Activated naive CD8-positive, alpha-beta T cell treated with anti-CD3 and anti-CD28 coated beads, Interleukin-2, amount 10 ng/mL, durations not matched to agents 7 days and 5 days (primary cell): ENCODE measurements at regions not wholly inside any gene's neighbourhood (a gene's known extent, or its start where the extent isn't known, plus 50 kb on each side); places are given as distances from the start of the nearest gene placed in this dataset.

Experiments used
- ATAC-seq: fragments of 150-1000 bp; cut with Tn5 transposase; one replicate; pipeline ENCODE4 v1.10.0; 2021; ENCODE audit warnings: low read depth, moderate library complexity
- POLR2A ChIA-PET: fragments of 350-600 bp; sonication (Branson Sonifier 250); formaldehyde crosslinking; loops from one replicate; lab custom pipeline; 2021; ENCODE audit warnings: antibody characterized with exemption; lab: Charles Lee
- DNase-seq: peaks from one replicate; pipeline ENCODE4 v3.0.0; 2021
- H3K27ac Mint-ChIP-seq: one replicate; pipeline ENCODE4 v1.8.0; 2022; ENCODE audit warnings: mild to moderate bottlenecking, mixed read lengths
- H3K27me3 Mint-ChIP-seq: one replicate; pipeline ENCODE4 v1.8.0; 2022; ENCODE audit warnings: mild to moderate bottlenecking, moderate library complexity, mixed read lengths
- H3K36me3 Mint-ChIP-seq: one replicate; pipeline ENCODE4 v1.8.0; 2021; ENCODE audit warnings: mild to moderate bottlenecking, mixed read lengths
- H3K4me1 Mint-ChIP-seq: one replicate; pipeline ENCODE4 v1.8.0; 2021; ENCODE audit warnings: mixed read lengths
- H3K4me3 Mint-ChIP-seq: one replicate; pipeline ENCODE4 v1.8.0; 2022; ENCODE audit warnings: mild to moderate bottlenecking, moderate library complexity, mixed read lengths
- H3K9me3 Mint-ChIP-seq: one replicate; pipeline ENCODE4 v1.8.0; 2021; ENCODE audit warnings: mixed read lengths

DNA sequence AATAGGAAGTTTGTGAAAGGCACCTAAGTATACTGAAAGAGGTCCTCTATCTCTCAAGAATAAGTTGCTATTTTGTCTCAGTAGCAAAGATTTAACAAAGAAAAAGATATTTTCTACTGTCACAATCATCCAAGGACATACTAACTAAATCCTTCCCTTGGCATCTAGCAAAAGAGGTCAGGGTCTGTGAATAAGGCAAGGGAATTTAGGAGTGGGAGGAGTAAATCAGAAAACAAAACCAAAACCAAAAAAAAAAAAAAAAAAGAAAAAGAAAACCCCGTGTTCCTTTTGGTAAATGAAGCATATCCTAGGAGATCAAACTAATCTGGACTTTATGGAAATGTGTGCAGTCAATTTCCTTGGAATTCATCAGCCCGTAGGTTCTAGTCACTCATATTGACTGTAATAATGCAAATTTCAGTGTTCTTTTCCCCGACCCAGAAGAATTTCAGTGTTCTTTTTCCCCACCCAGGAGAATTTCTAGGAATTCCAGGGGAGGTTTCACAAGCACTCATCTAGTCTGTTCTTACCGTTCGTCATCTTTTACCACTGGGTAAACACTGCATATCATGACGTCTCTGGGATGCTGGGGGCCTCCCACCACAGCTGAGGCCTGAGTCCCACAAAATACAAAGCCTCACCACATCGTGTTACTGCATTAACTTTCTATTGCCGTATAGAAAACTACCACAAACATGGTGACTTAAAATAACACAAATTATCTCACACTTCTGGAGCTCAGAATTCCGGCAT, 113.8 kb upstream of the CCDC54 start:
- H3K4me3 Mint-ChIP-seq: peak overlapping the region; percentile 35
- ATAC-seq (no peak), DNase-seq (no peak)
- peaks cover 3% of the 10 kb centered on the region for H3K4me1 Mint-ChIP-seq
- no peaks in the 10 kb centered on the region for H3K9me3 Mint-ChIP-seq
- no peaks in the 10 kb centered on the region for H3K36me3 Mint-ChIP-seq
- POLR2A ChIA-PET: no interaction called here
- H3K27ac Mint-ChIP-seq: no peak overlapping the region
- peaks cover 16% of the 10 kb centered on the region for H3K27me3 Mint-ChIP-seq

DNA sequence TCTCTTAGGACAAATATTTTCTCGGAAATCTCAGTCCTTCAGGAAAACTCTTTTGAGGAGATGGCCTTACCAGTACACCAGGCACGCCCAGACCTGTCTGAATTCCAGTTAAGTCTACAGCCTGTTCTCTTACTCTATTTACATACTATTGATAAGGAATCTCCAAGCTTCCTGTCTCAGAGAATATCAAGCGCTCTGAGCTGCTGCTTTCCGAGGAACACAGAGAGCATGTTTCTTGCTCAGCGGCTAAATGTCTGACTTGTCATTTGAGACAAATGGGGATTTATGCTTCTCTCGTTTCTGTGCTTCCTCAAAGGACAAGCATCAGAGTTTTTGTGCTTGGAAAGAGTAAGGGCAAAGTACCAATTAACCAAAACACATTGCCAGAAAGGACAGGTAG, 112.4 kb upstream of the CCDC54 start:
- Mint-ChIP-seq H3K4me3 (no peak overlapping the region), H3K27ac (no peak overlapping the region), H3K36me3 (no peaks in the 10 kb centered on the region), H3K4me1 (peaks cover 7% of the 10 kb centered on the region), H3K27me3 (peaks cover 11% of the 10 kb centered on the region), H3K9me3 (no peaks in the 10 kb centered on the region)
- no peak for DNase-seq
- POLR2A ChIA-PET: no interaction called here
- no peak for ATAC-seq

DNA sequence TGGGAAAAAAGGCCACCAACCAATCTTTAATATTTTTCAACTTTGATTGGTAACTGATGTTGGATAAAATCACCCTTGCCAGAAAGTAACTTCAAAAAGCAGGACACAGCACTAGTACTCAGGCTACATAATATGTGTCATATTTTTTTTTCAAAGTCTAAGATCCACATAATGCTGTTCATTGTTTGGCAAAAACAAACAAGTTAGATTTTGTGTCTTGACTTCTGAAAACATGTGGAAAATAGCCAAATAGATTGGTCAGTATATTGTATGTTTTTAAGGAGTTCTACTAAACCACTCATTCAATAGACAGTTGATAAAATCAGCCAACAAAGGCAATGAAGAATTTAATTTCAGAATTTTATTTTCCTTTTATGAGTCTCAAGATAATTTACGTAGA, 111.7 kb upstream of the CCDC54 start:
- POLR2A ChIA-PET: no interaction called here
- no peaks in the 10 kb centered on the region for H3K36me3 Mint-ChIP-seq
- peaks cover 7% of the 10 kb centered on the region for H3K4me1 Mint-ChIP-seq
- ATAC-seq: no peak
- H3K27me3 Mint-ChIP-seq: peaks cover 7% of the 10 kb centered on the region
- no peak overlapping the region for H3K27ac Mint-ChIP-seq
- no peak overlapping the region for H3K4me3 Mint-ChIP-seq
- no peaks in the 10 kb centered on the region for H3K9me3 Mint-ChIP-seq
- DNase-seq: no peak

DNA sequence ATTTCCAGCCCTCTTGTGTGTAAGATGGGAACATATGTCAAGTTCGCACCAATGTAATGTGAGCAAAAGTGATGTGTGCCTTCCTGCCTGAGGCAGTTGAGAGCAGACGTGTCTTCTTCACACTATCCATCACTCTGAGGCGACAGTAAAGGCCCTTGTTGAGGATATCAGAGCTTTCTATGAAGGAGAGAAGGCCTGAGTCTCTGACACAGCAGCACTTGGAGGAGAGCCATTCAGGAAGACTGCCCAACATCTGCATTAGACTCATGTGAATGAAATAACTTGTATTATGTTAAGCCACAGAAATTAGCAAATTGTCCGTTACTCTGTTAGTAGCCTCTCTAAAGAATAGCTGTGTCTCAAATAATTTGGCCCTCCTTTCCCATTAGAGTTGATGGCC, 108.8 kb upstream of the CCDC54 start:
- H3K9me3 Mint-ChIP-seq: no peaks in the 10 kb centered on the region
- no peak overlapping the region for H3K27ac Mint-ChIP-seq
- H3K27me3 Mint-ChIP-seq: peaks cover 15% of the 10 kb centered on the region
- H3K4me3 Mint-ChIP-seq: no peak overlapping the region
- H3K4me1 Mint-ChIP-seq: peaks cover 7% of the 10 kb centered on the region
- no peaks in the 10 kb centered on the region for H3K36me3 Mint-ChIP-seq
- no peak for DNase-seq
- POLR2A ChIA-PET: no interaction called here
- no peak for ATAC-seq

DNA sequence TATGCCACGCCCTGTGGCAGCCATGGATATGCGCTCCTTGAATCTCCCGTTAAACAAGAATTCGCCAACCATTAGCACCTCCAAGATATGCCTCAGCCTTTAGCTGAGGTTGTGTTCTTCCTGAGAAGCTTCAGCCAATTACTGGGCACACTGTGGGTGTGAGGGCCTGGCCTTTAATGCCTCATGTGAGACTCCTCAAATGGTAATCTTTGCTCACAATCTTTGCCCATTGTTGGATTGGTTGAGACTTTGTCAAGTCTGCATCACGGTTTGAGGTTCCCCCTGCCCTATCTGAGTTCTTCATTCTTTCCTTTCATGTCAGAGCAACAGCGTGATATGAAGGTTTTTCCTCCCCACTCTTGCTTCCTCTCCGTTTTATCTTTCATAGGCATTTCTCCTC, 108.1 kb upstream of the CCDC54 start:
- ATAC-seq (no peak), DNase-seq (no peak)
- no peaks in the 10 kb centered on the region for H3K9me3 Mint-ChIP-seq
- H3K27me3 Mint-ChIP-seq: peaks cover 15% of the 10 kb centered on the region
- H3K27ac Mint-ChIP-seq: no peak overlapping the region
- no peaks in the 10 kb centered on the region for H3K36me3 Mint-ChIP-seq
- POLR2A ChIA-PET: no interaction called here
- H3K4me1 Mint-ChIP-seq: peaks cover 7% of the 10 kb centered on the region
- no peak overlapping the region for H3K4me3 Mint-ChIP-seq

DNA sequence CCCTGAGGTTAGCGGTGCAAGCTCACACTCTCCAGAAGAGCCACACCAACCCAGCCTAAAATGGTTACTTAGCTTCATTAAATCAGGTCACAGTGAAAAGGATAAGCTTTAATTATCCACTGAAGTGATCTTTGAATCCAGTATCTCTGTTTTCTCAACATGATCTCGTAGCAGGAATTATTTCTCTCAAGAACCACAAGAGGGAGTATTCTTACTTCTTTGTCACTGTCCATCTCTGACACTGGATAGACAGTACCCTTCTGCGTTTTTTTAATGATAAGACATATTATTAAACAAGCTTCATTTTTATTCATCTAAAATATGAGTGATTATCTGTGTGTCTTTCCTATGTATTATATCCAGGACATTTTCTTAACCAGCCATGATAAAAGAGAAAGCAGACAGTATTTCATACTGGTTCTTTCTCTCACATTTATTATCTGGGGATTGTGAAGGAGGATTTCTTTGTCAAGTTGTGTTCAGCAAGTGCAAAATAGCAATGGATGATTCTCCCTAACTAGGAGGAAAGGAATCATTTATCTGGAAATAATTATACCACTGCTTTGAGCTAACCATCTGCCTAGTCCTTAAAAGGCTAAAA, 105.4 kb upstream of the CCDC54 start:
- Mint-ChIP-seq H3K27ac (no peak overlapping the region), H3K4me3 (no peak overlapping the region), H3K4me1 (peaks cover 7% of the 10 kb centered on the region), H3K27me3 (peaks cover 22% of the 10 kb centered on the region), H3K36me3 (no peaks in the 10 kb centered on the region), H3K9me3 (no peaks in the 10 kb centered on the region)
- ATAC-seq (peak; percentile 65), DNase-seq (no peak)
- POLR2A ChIA-PET: no interaction called here

DNA sequence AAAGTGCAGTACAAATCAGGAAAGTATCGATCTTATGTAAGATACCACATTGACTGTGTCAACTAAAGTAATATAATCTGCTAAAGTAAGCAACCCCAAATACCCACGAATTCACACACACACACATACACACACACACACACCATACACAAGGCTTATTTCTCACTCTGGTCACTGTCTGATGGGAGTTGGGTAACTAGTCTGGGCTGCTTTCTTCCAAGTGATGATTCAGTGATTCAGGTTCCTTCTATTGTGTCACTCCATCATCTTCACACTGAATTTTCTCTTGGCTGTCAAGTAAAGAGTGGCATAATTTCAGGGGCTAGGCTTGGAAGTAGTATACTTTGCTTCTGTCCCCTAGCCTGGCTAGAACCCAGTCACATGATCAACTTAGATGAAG, 104.8 kb upstream of the CCDC54 start:
- Mint-ChIP-seq H3K4me1 (peaks cover 7% of the 10 kb centered on the region), H3K9me3 (no peaks in the 10 kb centered on the region), H3K27me3 (peaks cover 27% of the 10 kb centered on the region), H3K4me3 (no peak overlapping the region), H3K27ac (no peak overlapping the region), H3K36me3 (no peaks in the 10 kb centered on the region)
- DNase-seq: no peak
- POLR2A ChIA-PET: no interaction called here
- ATAC-seq: no peak

DNA sequence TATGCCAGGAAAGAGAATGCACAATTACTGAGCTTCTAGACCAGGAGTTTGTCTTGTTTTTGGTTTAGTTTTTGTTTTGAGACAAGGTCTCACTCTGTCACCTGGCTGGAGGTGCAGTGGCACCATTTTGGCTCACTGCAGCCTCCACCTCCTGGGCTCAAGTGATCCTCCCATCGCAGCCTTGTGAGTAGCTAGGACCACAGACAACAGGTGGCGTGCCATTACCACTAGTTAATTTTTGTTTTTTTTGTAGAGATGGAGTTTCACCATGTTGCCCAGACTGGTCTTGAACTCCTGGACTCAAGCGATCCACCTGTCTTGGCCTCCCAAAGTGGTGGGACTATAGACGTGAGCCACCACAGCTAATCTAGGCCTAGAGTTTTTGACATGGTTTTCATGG, 104.4 kb upstream of the CCDC54 start:
- Mint-ChIP-seq H3K9me3 (no peaks in the 10 kb centered on the region), H3K27ac (no peak overlapping the region), H3K4me1 (peaks cover 7% of the 10 kb centered on the region), H3K27me3 (peaks cover 27% of the 10 kb centered on the region), H3K4me3 (no peak overlapping the region), H3K36me3 (no peaks in the 10 kb centered on the region)
- ATAC-seq (no peak), DNase-seq (no peak)
- POLR2A ChIA-PET: no interaction called here

DNA sequence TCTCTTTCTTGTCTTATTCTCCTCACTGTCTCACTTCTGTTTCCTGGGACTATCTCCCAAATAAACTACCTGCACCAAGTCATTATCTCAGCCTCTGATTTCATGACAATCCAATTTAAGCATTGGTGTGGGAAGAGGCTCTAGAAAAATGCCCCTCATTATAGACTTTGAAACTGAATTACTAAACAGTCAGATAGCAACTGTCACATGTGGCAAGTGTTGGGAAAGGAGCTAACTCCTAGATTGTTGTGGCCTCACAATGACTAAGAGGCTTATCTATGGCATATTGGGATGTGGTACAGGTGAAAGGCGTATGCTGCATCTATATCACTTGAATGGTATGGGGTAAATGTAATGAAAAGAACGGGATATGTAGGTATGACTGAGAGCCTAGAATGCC, 103.5 kb upstream of the CCDC54 start:
- H3K4me3 Mint-ChIP-seq: no peak overlapping the region
- peaks cover 20% of the 10 kb centered on the region for H3K27me3 Mint-ChIP-seq
- H3K4me1 Mint-ChIP-seq: peaks cover 7% of the 10 kb centered on the region
- POLR2A ChIA-PET: no interaction called here
- ATAC-seq (no peak), DNase-seq (no peak)
- H3K9me3 Mint-ChIP-seq: no peaks in the 10 kb centered on the region
- H3K36me3 Mint-ChIP-seq: no peaks in the 10 kb centered on the region
- no peak overlapping the region for H3K27ac Mint-ChIP-seq

DNA sequence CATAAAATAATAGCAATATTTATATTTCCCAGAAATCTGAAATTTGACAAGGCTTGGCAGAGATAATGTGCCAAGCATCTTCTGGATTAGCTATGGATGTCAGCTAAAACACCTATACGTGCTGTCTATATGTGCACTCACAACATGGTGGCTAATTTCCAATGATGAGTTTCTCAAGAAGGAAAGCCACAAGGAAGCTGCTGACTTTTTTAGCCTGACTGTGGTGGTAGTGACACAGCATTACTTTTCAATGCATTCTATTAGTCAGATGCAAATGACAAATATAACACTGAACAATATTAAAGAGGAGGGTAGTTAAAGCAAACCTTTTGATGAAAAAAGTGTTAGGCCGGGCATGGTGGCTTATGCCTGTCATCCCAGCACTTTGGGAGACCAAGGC, 101.7 kb upstream of the CCDC54 start:
- POLR2A ChIA-PET: no interaction called here
- Mint-ChIP-seq H3K27me3 (peaks cover 27% of the 10 kb centered on the region), H3K4me1 (peaks cover 3% of the 10 kb centered on the region), H3K27ac (no peak overlapping the region), H3K9me3 (no peaks in the 10 kb centered on the region), H3K36me3 (no peaks in the 10 kb centered on the region), H3K4me3 (no peak overlapping the region)
- DNase-seq (no peak), ATAC-seq (no peak)

DNA sequence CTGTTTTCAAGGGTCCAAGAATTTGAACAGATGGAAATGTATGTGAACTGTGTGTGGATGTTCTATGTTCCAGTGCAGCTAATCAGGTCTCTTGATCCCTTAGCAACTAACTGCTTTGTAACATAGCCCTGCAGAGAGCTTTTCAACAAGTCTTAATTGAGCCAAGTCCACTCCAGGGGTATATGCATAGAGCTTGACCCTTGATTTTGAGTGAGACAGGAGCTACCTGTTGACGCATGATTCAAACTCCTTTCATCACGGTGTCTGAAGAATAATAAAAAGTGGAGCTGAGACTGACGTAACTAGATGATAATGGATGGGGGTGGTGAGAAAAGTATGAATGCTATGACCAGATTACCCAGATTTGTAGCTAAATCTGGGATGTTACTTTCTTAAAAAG, 93.3 kb upstream of the CCDC54 start:
- no peak overlapping the region for H3K27ac Mint-ChIP-seq
- H3K36me3 Mint-ChIP-seq: no peaks in the 10 kb centered on the region
- no peak overlapping the region for H3K4me3 Mint-ChIP-seq
- H3K9me3 Mint-ChIP-seq: no peaks in the 10 kb centered on the region
- POLR2A ChIA-PET: no interaction called here
- DNase-seq (no peak), ATAC-seq (no peak)
- no peaks in the 10 kb centered on the region for H3K4me1 Mint-ChIP-seq
- H3K27me3 Mint-ChIP-seq: peaks cover 36% of the 10 kb centered on the region

DNA sequence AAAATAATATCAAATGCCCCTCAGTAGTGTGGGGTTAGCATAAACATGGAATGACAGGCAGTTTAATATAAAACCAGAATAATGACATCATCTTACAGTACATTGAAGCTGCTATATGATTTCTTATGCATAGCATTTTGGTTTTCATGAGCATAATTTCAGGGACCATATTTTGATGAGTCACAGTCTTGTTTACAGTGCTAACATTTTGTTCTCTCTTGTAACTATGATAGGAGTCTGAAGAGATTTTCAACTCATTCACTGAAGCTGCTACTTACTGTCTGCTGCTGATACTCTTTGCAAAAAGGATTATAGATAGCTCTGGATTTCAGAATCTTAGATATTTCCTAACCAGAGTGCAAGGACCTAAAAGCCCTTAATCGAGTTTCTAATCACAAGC, 92.6 kb upstream of the CCDC54 start:
- no peak for DNase-seq
- no peak overlapping the region for H3K27ac Mint-ChIP-seq
- H3K4me1 Mint-ChIP-seq: no peaks in the 10 kb centered on the region
- no peaks in the 10 kb centered on the region for H3K9me3 Mint-ChIP-seq
- H3K4me3 Mint-ChIP-seq: no peak overlapping the region
- no peaks in the 10 kb centered on the region for H3K36me3 Mint-ChIP-seq
- H3K27me3 Mint-ChIP-seq: peaks cover 34% of the 10 kb centered on the region
- POLR2A ChIA-PET: no interaction called here
- no peak for ATAC-seq

DNA sequence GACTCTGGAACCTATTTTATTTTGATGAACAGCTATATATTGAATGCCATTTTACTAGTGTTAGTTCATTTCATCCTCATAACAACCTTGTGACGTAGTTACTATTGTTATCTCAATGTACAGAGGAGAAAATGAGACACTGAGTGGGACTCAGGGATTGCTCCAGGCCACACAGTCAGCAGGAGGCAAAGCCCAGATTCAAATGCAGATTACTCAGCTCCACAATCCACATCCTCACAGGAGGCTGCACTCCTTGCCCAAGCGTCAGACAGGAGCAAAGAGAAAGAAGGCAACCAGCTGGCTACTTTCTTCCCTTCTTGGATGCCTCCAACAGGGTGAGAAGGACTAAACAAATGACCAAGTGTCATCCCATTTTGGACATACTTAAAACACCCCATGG, 92.0 kb upstream of the CCDC54 start:
- H3K27ac Mint-ChIP-seq: no peak overlapping the region
- DNase-seq (no peak), ATAC-seq (no peak)
- peaks cover 37% of the 10 kb centered on the region for H3K27me3 Mint-ChIP-seq
- H3K4me1 Mint-ChIP-seq: no peaks in the 10 kb centered on the region
- POLR2A ChIA-PET: no interaction called here
- H3K4me3 Mint-ChIP-seq: no peak overlapping the region
- no peaks in the 10 kb centered on the region for H3K9me3 Mint-ChIP-seq
- no peaks in the 10 kb centered on the region for H3K36me3 Mint-ChIP-seq

DNA sequence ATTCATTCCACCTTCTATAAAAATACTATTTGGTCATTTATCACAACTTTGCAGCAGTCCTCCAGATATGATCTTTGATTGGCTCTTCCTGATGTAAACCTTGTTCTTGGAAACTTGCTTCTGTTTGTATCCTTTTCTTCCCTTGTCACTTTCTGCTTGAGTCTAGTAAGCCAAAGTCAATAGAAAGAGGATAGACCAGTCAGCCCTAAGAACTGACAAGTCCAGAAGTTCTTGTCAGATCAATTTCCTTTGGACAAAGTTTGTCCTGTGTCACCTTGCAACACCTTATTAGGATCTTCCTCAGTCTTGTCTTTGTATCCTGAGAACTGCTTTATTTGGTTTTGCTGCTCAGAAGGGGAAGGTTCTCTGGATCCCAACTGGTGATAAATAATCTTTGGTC, 87.9 kb upstream of the CCDC54 start:
- ATAC-seq: no peak
- Mint-ChIP-seq H3K36me3 (no peaks in the 10 kb centered on the region), H3K9me3 (no peaks in the 10 kb centered on the region)

More for the DNA sequence above, 87.9 kb upstream of the CCDC54 start:
- H3K4me3 Mint-ChIP-seq: no peak overlapping the region
- DNase-seq: no peak
- no peak overlapping the region for H3K27ac Mint-ChIP-seq
- POLR2A ChIA-PET: no interaction called here
- no peaks in the 10 kb centered on the region for H3K4me1 Mint-ChIP-seq
- H3K27me3 Mint-ChIP-seq: peaks cover 25% of the 10 kb centered on the region
